Heart left ventricle (tissue), 16 donors: ENCODE measurements at regions not wholly inside any gene's neighbourhood (a gene's known extent, or its start where the extent isn't known, plus 50 kb on each side); places are given as distances from the start of the nearest gene placed in this dataset.

Experiments
- ATAC-seq, 4 donors: fragments of 200-7000 bp; cut with Tn5 transposase; one replicate each; pipeline ENCODE4 v1.9.1; 2020 to 2022; ENCODE audit warnings: moderate library complexity in 4 of 4, mild to moderate bottlenecking in 3 of 4, moderate number of reproducible peaks in 1 of 4
- DNase-seq, 5 donors: peaks; one replicate each; pipeline ENCODE4 v3.0.0-alpha.2; 2020
- H3K27ac ChIP-seq, 12 donors: fragments of 200-600 bp; sonication (generic) in 4 of 12; one replicate each; pipeline versions ENCODE4 v1.5.0 to v1.8.0; 2016 to 2022; ENCODE audit warnings: mild to moderate bottlenecking in 2 of 12
- H3K27me3 ChIP-seq, 9 donors: fragments of 200-600 bp; sonication (generic) in 2 of 9; one replicate each; pipeline versions ENCODE4 v1.5.1 to v1.8.0; 2016 to 2022; ENCODE audit warnings: mild to moderate bottlenecking in 3 of 9
- H3K36me3 ChIP-seq, 9 donors: fragments of 200-600 bp; sonication (generic) in 2 of 9; one replicate each; pipeline versions ENCODE4 v1.5.0 to v1.8.0; 2018 to 2022; ENCODE audit warnings: mild to moderate bottlenecking in 2 of 9
- H3K4me1 ChIP-seq, 12 donors: fragments of 200-600 bp; sonication (generic) in 4 of 12; one replicate each; pipeline versions ENCODE4 v1.5.0 to v1.8.0; 2016 to 2022; ENCODE audit warnings: mild to moderate bottlenecking in 3 of 12
- H3K4me3 ChIP-seq, 12 donors: fragments of 200-600 bp; sonication (generic) in 4 of 12; one replicate each; pipeline versions ENCODE4 v1.5.0 to v1.8.0; 2017 to 2022; ENCODE audit warnings: mild to moderate bottlenecking in 9 of 12, moderate library complexity in 4 of 12
- H3K9me3 ChIP-seq, 12 donors: fragments of 200-600 bp; sonication (generic) in 4 of 12; one replicate each; pipeline versions ENCODE4 v1.5.0 to v1.8.0; 2016 to 2022; ENCODE audit warnings: mild to moderate bottlenecking in 1 of 12
- POLR2A ChIP-seq, 2 donors: fragments of 450-650 bp; IDR thresholded peaks; one replicate each; pipeline ENCODE4 v1.6.1; 2017; ENCODE audit warnings: antibody characterized with exemption in 2 of 2, mild to moderate bottlenecking in 2 of 2, moderate library complexity in 2 of 2
- WGBS, 4 donors: extraction: QIAGEN DNeasy Blood & Tissue Kit in 2 of 4; methylation state at CpG; one replicate each; pipeline versions ENCODE4 v1.1.5 to v1.1.7; 2013 to 2018; 5-methylcytosine and 5-hydroxymethylcytosine counted together
- intact Hi-C, 10 donors: fragments of 100-400 bp; cut with DNase I; formaldehyde crosslinking; loops; one replicate each; pipeline versions ENCODE4 v1.11.1 to v1.14.2; 2022
- TF ChIP-seq, protein P1 (sequence below), 12 donors: fragments of 200-600 bp; sonication (generic) in 4 of 12; IDR thresholded peaks; one replicate each; pipeline versions ENCODE4 v1.5.0 to v1.8.0; 2018 to 2022; ENCODE audit warnings: antibody characterized with exemption in 12 of 12, mild to moderate bottlenecking in 5 of 12
- donor health status: ischemic (EF 13 %, LVEDD 7.1; RV severe dilation, severe dysfunction).
- donor health status: healthy with polysubstance abuse.
- donor health status: DM: no; HTN: yes; CAD: no.
- donor health status: DM: no; HTN: no; CAD: no.
- donor health status: ischemic (EF 25% LVEDD 6.9; RV normal size, moderate dysfunction).
- donor health status: ischemic (EF 25% LVEDD 5.7; RV mildly dilated, moderate dysfunction).
- donor health status: healthy.
- donor health status: DM: yes; HTN: yes; CAD: no.
- donor health status: ischemic (EF 35%, LVEDD 5.7; RV mildly dilated, moderate dysfunction).
- donor health status: nonischemic (EF 11% LVEDD 7.7; RV severe dilation, severe dysfunction).
- donor health status: DM: yes; HTN: yes; CAD: no.
- donor health status: PGD.
- donor health status: ischemic (EF 29% LVEDD 5.4; RV normal size, mild dysfunction).
- donor health status: nonischemic (EF 23%, LVEDD 6.1; RV moderate dilation, normal function).

DNA sequence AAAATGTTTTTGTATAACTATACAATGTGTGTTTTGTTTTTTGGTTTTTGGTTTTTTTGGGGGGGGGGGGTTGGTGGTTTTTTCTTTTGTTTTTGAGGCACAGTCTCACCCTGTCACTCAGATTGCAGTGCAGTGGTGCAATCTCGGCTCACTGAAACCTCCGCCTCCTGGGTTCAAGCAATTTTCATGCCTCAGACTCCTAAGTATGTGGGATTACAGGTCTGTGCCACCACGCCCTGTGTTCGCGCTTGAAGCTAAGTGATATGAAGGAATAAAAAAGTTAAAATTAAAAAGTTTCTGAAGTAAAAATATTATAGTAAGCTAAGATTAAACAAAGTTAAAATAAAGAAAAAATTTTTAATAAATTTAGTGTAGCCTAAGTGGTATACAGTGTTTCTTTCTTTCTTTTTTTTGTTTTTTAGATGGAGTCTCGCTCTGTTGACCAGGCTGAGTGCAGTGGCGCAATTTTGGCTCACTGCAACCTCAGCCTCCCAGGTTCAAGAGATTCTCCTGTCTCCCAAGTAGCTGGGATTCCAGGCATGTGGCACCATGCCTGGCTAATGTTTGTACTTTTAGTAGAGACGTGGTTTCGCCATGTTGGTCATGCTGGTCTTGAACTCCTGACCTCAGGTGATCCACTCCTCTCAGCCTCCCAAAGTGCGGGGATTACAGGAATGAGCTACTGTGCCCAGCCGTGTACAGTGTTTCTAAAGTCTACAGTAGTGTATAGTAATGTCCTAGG lies 53.9 kb upstream of the TEX55 start:
- Histone ChIP-seq H3K36me3 (no peaks in the 10 kb centered on the region), H3K27ac (no peak overlapping the region), H3K27me3 (no peaks in the 10 kb centered on the region), H3K9me3 (peaks cover 0 to 3% (median 0%) of the 10 kb centered on the region in 12 donors), H3K4me3 (no peak overlapping the region), H3K4me1 (no peaks in the 10 kb centered on the region)
- no peak for DNase-seq
- no peak for TF ChIP-seq POLR2A (IDR thresholded peaks at IDR 0.05)
- TF ChIP-seq, protein P1, sequence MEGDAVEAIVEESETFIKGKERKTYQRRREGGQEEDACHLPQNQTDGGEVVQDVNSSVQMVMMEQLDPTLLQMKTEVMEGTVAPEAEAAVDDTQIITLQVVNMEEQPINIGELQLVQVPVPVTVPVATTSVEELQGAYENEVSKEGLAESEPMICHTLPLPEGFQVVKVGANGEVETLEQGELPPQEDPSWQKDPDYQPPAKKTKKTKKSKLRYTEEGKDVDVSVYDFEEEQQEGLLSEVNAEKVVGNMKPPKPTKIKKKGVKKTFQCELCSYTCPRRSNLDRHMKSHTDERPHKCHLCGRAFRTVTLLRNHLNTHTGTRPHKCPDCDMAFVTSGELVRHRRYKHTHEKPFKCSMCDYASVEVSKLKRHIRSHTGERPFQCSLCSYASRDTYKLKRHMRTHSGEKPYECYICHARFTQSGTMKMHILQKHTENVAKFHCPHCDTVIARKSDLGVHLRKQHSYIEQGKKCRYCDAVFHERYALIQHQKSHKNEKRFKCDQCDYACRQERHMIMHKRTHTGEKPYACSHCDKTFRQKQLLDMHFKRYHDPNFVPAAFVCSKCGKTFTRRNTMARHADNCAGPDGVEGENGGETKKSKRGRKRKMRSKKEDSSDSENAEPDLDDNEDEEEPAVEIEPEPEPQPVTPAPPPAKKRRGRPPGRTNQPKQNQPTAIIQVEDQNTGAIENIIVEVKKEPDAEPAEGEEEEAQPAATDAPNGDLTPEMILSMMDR (IDR thresholded peaks at IDR 0.05), result no peak
- 90 to 94% (median 92%) methylated on average over 11 of the region's 11 CpGs for WGBS, 4 donors
- ATAC-seq, result no peak
- intact Hi-C loops, result loop anchor here in 1 of 10 donors (5.0 kb wide), 1 partner anchor 55 kb away; no protein-coding TSS in a partner anchor

DNA sequence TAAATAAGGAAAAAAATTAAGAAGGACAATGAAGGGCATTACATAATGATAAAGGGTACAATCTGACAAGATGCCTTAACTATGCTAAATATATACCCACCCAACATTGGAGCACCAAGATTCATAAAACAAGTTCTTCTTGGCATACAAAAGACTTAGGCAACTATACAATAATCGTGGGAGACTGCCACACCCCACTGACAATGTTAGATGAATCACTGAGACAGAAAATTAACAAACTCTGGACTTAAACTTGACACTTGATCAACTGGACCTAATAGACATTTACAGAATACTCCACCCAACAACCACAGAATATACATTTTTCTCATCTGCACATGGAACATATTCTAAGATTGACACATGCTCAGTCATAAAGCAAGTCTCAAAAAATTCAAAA lies 53.2 kb upstream of the IGSF11 start:
- no peak overlapping the region for H3K4me3 ChIP-seq
- WGBS, 4 donors, result 64 to 77% (median 69%) methylated on average over 1 of the region's 1 CpG
- DNase-seq (no peak), ATAC-seq (no peak)
- intact Hi-C loops, result no loop called here
- H3K27ac ChIP-seq, result no peak overlapping the region
- TF ChIP-seq, protein P1 (IDR thresholded peaks at IDR 0.05), result no peak
- no peak for TF ChIP-seq POLR2A (IDR thresholded peaks at IDR 0.05)
- no peaks in the 10 kb centered on the region for H3K4me1 ChIP-seq
- H3K36me3 ChIP-seq, result no peaks in the 10 kb centered on the region
- peaks cover 0 to 5% (median 0%) of the 10 kb centered on the region in 12 donors for H3K9me3 ChIP-seq
- H3K27me3 ChIP-seq, result no peaks in the 10 kb centered on the region

DNA sequence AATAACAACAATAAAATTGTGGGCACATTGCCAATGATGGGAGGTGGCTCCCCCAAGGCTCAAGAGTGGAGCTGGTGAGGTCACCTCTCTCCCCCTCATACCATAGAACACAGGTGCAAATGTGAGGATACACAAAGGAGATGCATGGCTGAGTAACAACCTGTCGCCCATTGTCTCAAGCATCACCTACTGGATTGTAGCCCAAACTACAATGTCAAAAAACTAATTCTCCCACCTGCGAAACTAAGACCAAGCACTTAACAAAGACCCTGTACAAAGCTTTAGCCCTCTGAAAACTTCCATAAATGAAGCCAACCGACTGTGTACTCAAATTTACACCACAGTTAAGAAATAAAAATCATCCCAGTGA lies 50.4 kb upstream of the IGSF11 start:
- ATAC-seq (no peak), DNase-seq (no peak)
- Histone ChIP-seq H3K4me1 (no peaks in the 10 kb centered on the region), H3K27ac (no peak overlapping the region), H3K4me3 (no peak overlapping the region), H3K36me3 (no peaks in the 10 kb centered on the region), H3K9me3 (peaks cover 0 to 5% (median 0%) of the 10 kb centered on the region in 12 donors), H3K27me3 (no peaks in the 10 kb centered on the region)
- intact Hi-C loops, result no loop called here
- WGBS, 4 donors, result 83 to 91% (median 86%) methylated on average over 3 of the region's 3 CpGs
- TF ChIP-seq, protein P1 (IDR thresholded peaks at IDR 0.05), result no peak
- TF ChIP-seq POLR2A (IDR thresholded peaks at IDR 0.05), result no peak

DNA sequence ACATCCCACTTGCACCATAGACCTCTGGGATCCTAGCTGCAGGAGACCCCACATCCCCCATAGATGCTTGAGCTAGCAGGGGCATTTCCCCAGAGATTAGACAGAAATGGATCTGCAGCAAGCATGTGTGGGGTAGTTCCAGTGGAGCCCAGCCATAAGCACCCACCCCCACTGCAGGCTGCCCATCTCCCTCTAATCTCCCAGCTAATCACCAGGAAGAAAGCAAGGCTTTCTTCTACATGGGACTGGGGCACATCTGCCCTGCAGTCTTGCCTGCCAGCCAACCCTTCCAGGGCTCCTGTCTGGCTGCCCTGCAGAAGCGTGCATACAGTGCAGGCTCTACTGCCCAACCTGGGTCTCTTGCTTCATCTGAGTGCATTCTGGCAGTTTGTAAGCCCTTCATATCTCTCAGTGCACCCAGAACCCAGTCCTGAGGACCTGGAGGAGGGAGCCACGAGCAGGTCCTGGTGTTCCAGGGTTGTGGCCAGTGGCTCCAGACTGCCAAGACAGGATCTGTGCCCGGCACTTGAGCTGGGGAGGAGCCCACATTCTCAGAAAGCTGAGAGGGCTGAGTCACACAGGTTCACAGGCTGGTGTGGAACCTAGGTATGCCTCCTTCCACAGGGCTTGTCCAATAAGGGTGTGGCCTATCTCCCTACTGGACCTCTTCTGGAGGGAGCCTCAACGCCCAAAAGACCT lies 49.9 kb upstream of the IGSF11 start:
- Histone ChIP-seq H3K9me3 (peaks cover 0 to 5% (median 0%) of the 10 kb centered on the region in 12 donors), H3K4me3 (no peak overlapping the region), H3K27me3 (no peaks in the 10 kb centered on the region), H3K36me3 (no peaks in the 10 kb centered on the region), H3K27ac (no peak overlapping the region), H3K4me1 (no peaks in the 10 kb centered on the region)
- WGBS, 4 donors, result 54 to 72% (median 68%) methylated on average over 3 to 4 of the region's 4 CpGs
- intact Hi-C loops, result no loop called here
- DNase-seq (no peak), ATAC-seq (no peak)
- TF ChIP-seq, protein P1 (IDR thresholded peaks at IDR 0.05), result no peak
- TF ChIP-seq POLR2A (IDR thresholded peaks at IDR 0.05), result no peak
